ENCODE measurements at regions not wholly inside any gene's neighbourhood (a gene's known extent, or its start where the extent isn't known, plus 50 kb on each side); places are given as distances from the start of the nearest gene placed in this dataset.
A peak's percentile ranks its signal among the peaks of the same experiment; 100 is the strongest.

GRCh38 chr3:153269730-153270129, 107.7 kb downstream of the RAP2B start:
- intact Hi-C loops (cut with micrococcal nuclease): no loop called here
- RAD21 ChIA-PET (ENCODE audit: low non-redundant PET in 1 of 2, low total read pairs in 2 of 2, uncharacterized antibody in 2 of 2, unreplicated experiment in 2 of 2): no interaction called here
- CTCF ChIA-PET: no interaction called here

GRCh38 chr3:153273217-153273616, 111.2 kb downstream of the RAP2B start:
- DNase-seq (ENCODE audit: low read depth, low spot score) (no peak), ATAC-seq (no peak)
- Histone ChIP-seq H3K9me3 (ENCODE audit: control insufficient read depth in 1 of 2, insufficient read depth in 1 of 2, low read depth in 1 of 2, low read length in 2 of 2) (no peaks in the 10 kb centered on the region), H3K9ac (ENCODE audit: low read length) (no peak overlapping the region), H4K20me1 (ENCODE audit: insufficient read depth) (no peaks in the 10 kb centered on the region), H3K79me2 (ENCODE audit: insufficient read depth, low read length) (no peaks in the 10 kb centered on the region), H3K4me3 (replicated peaks in 1 of 2; ENCODE audit: low read depth in 1 of 2, low read length in 2 of 2) (no peak overlapping the region), H2AFZ (ENCODE audit: low read depth, low read length, poor library complexity, severe bottlenecking) (no peak overlapping the region), H3K4me1 (ENCODE audit: control insufficient read depth in 1 of 2, insufficient read depth in 2 of 2, low read length in 2 of 2) (no peaks in the 10 kb centered on the region), H3K4me2 (ENCODE audit: low read length) (no peak overlapping the region), H3K9me2 (ENCODE audit: insufficient read depth) (no peaks in the 10 kb centered on the region), H3K27me3 (ENCODE audit: insufficient read depth, low read length) (no peaks in the 10 kb centered on the region), H3K27ac (ENCODE audit: low read depth, low read length) (no peak overlapping the region), H3K36me3 (ENCODE audit: control insufficient read depth in 1 of 2, insufficient read depth in 2 of 2, low read length in 2 of 2) (no peaks in the 10 kb centered on the region)
- ChIA-PET CTCF (no interaction called here), RAD21 (ENCODE audit: low non-redundant PET in 1 of 2, low total read pairs in 2 of 2, uncharacterized antibody in 2 of 2, unreplicated experiment in 2 of 2) (no interaction called here), POLR2A (no interaction called here)
- BruUV-seq (replicated peaks): no TSS peak
- intact Hi-C loops (cut with micrococcal nuclease): no loop called here
- TF ChIP-seq ZFX (IDR thresholded peaks at IDR 0.05): no peak
- no peak for TF ChIP-seq ZNF274 (IDR thresholded peaks at IDR 0.05; ENCODE audit: low read depth, low read length)
- TF ChIP-seq CBX3 (IDR thresholded peaks at IDR 0.05; ENCODE audit: low read depth): no peak
- no peak for TF ChIP-seq SRF (IDR thresholded peaks at IDR 0.05; ENCODE audit: low read depth)
- TF ChIP-seq SIN3A (IDR thresholded peaks at IDR 0.05; ENCODE audit: low read depth): no peak
- no peak for TF ChIP-seq JUND (IDR thresholded peaks at IDR 0.05)
- no peak for TF ChIP-seq ELF1 (IDR thresholded peaks at IDR 0.05; ENCODE audit: borderline replicate concordance, low read depth)
- no peak for TF ChIP-seq RAD21 (IDR thresholded peaks at IDR 0.05; ENCODE audit: low read depth)
- no peak for TF ChIP-seq EGR1 (IDR thresholded peaks at IDR 0.05; ENCODE audit: low read depth)
- no peak for TF ChIP-seq CTCF (IDR thresholded peaks at IDR 0.05 in 2 of 3, conservative IDR thresholded peaks at IDR 0.05 in 1 of 3; ENCODE audit: borderline replicate concordance in 1 of 3, insufficient read depth in 1 of 3, low read depth in 2 of 3, low read length in 2 of 3)
- no peak for TF ChIP-seq ZBTB33 (IDR thresholded peaks at IDR 0.05; ENCODE audit: extremely low read depth, insufficient replicate concordance, low read length)
- no peak for TF ChIP-seq TCF7L2 (IDR thresholded peaks at IDR 0.05; ENCODE audit: borderline replicate concordance, extremely low read depth, insufficient read depth, insufficient read length)

More at GRCh38 chr3:153269730-153270129, 107.7 kb downstream of the RAP2B start:
- ATAC-seq (no peak), DNase-seq (ENCODE audit: low read depth, low spot score) (no peak)
- BruUV-seq (replicated peaks): no TSS peak
- no peak overlapping the region for H3K4me2 ChIP-seq (ENCODE audit: low read length)
- no peaks in the 10 kb centered on the region for H3K9me3 ChIP-seq (ENCODE audit: control insufficient read depth in 1 of 2, insufficient read depth in 1 of 2, low read depth in 1 of 2, low read length in 2 of 2)
- H3K79me2 ChIP-seq (ENCODE audit: insufficient read depth, low read length): no peaks in the 10 kb centered on the region
- no peak overlapping the region for H3K27ac ChIP-seq (ENCODE audit: low read depth, low read length)
- no peak overlapping the region for H3K9ac ChIP-seq (ENCODE audit: low read length)
- TF ChIP-seq POLR2AphosphoS5 (IDR thresholded peaks at IDR 0.05; ENCODE audit: low read depth, low read length) (no peak), SP1 (IDR thresholded peaks at IDR 0.05; ENCODE audit: low read depth) (no peak), CEBPB (IDR thresholded peaks at IDR 0.05; ENCODE audit: low read depth) (no peak), YY1 (IDR thresholded peaks at IDR 0.05; ENCODE audit: extremely low read depth, insufficient replicate concordance, low read depth, low read length) (no peak), MAX (IDR thresholded peaks at IDR 0.05) (no peak), EGR1 (IDR thresholded peaks at IDR 0.05; ENCODE audit: low read depth) (no peak), SIN3A (IDR thresholded peaks at IDR 0.05; ENCODE audit: low read depth) (no peak), POLR2A (IDR thresholded peaks at IDR 0.05; ENCODE audit: borderline replicate concordance, extremely low read depth, insufficient read depth, insufficient read length) (no peak), ZFX (IDR thresholded peaks at IDR 0.05) (no peak), ELF1 (IDR thresholded peaks at IDR 0.05; ENCODE audit: borderline replicate concordance, low read depth) (no peak), RAD21 (IDR thresholded peaks at IDR 0.05; ENCODE audit: low read depth) (no peak), EZH2phosphoT487 (IDR thresholded peaks at IDR 0.05; ENCODE audit: borderline replicate concordance) (no peak)
- POLR2A ChIA-PET: no interaction called here
- H4K20me1 ChIP-seq (ENCODE audit: insufficient read depth): no peaks in the 10 kb centered on the region
- no peak overlapping the region for H3K4me3 ChIP-seq (replicated peaks in 1 of 2; ENCODE audit: low read depth in 1 of 2, low read length in 2 of 2)
- H3K9me2 ChIP-seq (ENCODE audit: insufficient read depth): no peaks in the 10 kb centered on the region
- no peaks in the 10 kb centered on the region for H3K36me3 ChIP-seq (ENCODE audit: control insufficient read depth in 1 of 2, insufficient read depth in 2 of 2, low read length in 2 of 2)
- H2AFZ ChIP-seq (ENCODE audit: low read depth, low read length, poor library complexity, severe bottlenecking): peak overlapping the region; percentile 3
- no peaks in the 10 kb centered on the region for H3K27me3 ChIP-seq (ENCODE audit: insufficient read depth, low read length)
- no peaks in the 10 kb centered on the region for H3K4me1 ChIP-seq (ENCODE audit: control insufficient read depth in 1 of 2, insufficient read depth in 2 of 2, low read length in 2 of 2)

Data from HCT116 (cell line).